HG03139 (cell line): ENCODE measurements at regions not wholly inside any gene's neighbourhood (a gene's known extent, or its start where the extent isn't known, plus 50 kb on each side); places are given as distances from the start of the nearest gene placed in this dataset.

Source experiments
- ATAC-seq: cut with Tn5 transposase; IDR thresholded peaks from one replicate; pipeline ENCODE4 v1.9.1; 2021; ENCODE audit not compliant: unreplicated experiment

- no peak for ATAC-seq
Observed at GRCh38 chr1:232452117-232452516, 177.8 kb downstream of the SIPA1L2 start.

- no peak for ATAC-seq
Observed at GRCh38 chr1:232451506-232451905, 178.4 kb downstream of the SIPA1L2 start.

GRCh38 chr1:232450615-232451014, 179.3 kb downstream of the SIPA1L2 start:
- no peak for ATAC-seq

GRCh38 chr1:232447125-232447524, 182.8 kb downstream of the SIPA1L2 start:
- no peak for ATAC-seq

GRCh38 chr1:232445361-232446106, 184.4 kb downstream of the SIPA1L2 start:
- no peak for ATAC-seq

- ATAC-seq = no peak
Observed at GRCh38 chr1:232443372-232443771, 186.6 kb downstream of the SIPA1L2 start.

- ATAC-seq = no peak
Observed at GRCh38 chr1:232441036-232441411, 188.9 kb downstream of the SIPA1L2 start.

- ATAC-seq = no peak
Observed at GRCh38 chr1:232440325-232441035, 189.5 kb downstream of the SIPA1L2 start.

- no peak for ATAC-seq
Observed at GRCh38 chr1:232439011-232439410, 190.9 kb downstream of the SIPA1L2 start.

GRCh38 chr1:232438476-232438875, 191.5 kb downstream of the SIPA1L2 start:
- ATAC-seq = no peak

GRCh38 chr1:232437510-232437909, 192.4 kb downstream of the SIPA1L2 start:
- ATAC-seq = no peak

- no peak for ATAC-seq
Observed at GRCh38 chr1:232435729-232436128, 194.2 kb downstream of the SIPA1L2 start.

GRCh38 chr1:232432313-232432712, 197.6 kb downstream of the SIPA1L2 start:
- ATAC-seq = no peak

GRCh38 chr1:232431748-232432147, 198.2 kb downstream of the SIPA1L2 start:
- no peak for ATAC-seq

- no peak for ATAC-seq
Observed at GRCh38 chr1:232431326-232431725, 198.6 kb downstream of the SIPA1L2 start.

- ATAC-seq = no peak
Observed at GRCh38 chr1:232430467-232430866, 199.5 kb downstream of the SIPA1L2 start.

GRCh38 chr1:232428786-232429530, 201.0 kb downstream of the SIPA1L2 start:
- ATAC-seq = no peak

- ATAC-seq = no peak
Observed at GRCh38 chr1:232428036-232428645, 201.8 kb downstream of the SIPA1L2 start.

- no peak for ATAC-seq
Observed at GRCh38 chr1:232426801-232427200, 203.1 kb downstream of the SIPA1L2 start.

- ATAC-seq = no peak
Observed at GRCh38 chr1:232425421-232425820, 204.5 kb downstream of the SIPA1L2 start.

- ATAC-seq = no peak
Observed at GRCh38 chr1:232423591-232423990, 206.3 kb downstream of the SIPA1L2 start.
